GM21717 (cell line): ENCODE measurements at regions not wholly inside any gene's neighbourhood (a gene's known extent, or its start where the extent isn't known, plus 50 kb on each side); places are given as distances from the start of the nearest gene placed in this dataset.

ENCODE experiments used
- ATAC-seq: cut with Tn5 transposase; IDR thresholded peaks from one replicate; pipeline ENCODE4 v1.9.1; 2021; ENCODE audit warnings: mild to moderate bottlenecking, moderate library complexity; ENCODE audit not compliant: unreplicated experiment

GRCh38 chr1:5364591-5364990 is 627.6 kb downstream of the NPHP4 start:
- ATAC-seq = no peak

DNA sequence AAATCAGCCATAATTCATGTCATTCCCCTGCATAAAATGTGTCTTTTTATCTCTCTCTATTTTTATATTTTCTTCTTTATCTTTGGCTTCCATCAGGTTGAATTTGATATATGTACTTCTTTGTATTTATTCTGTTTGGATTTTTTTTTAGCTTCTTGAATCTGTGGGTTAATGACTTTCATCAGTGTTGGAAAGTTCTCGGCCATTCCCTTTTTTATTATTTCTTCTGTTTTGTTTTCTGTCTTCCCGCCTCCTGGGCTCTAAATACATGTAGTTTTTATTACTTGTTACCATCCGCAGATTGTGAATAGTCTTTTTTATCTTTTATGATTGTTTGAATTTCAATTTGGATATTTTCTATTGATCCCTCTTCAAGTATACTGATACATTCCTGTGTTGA is 637.5 kb downstream of the NPHP4 start:
- ATAC-seq = no peak

- no peak for ATAC-seq
These were observed 640.9 kb downstream of the NPHP4 start for GRCh38 chr1:5351366-5351765.

- no peak for ATAC-seq
These were observed 642.7 kb downstream of the NPHP4 start for GRCh38 chr1:5349526-5349925.

- ATAC-seq = no peak
These were observed 643.3 kb downstream of the NPHP4 start for GRCh38 chr1:5348732-5349465.

GRCh38 chr1:5347726-5348125 is 644.5 kb downstream of the NPHP4 start:
- ATAC-seq = no peak

DNA sequence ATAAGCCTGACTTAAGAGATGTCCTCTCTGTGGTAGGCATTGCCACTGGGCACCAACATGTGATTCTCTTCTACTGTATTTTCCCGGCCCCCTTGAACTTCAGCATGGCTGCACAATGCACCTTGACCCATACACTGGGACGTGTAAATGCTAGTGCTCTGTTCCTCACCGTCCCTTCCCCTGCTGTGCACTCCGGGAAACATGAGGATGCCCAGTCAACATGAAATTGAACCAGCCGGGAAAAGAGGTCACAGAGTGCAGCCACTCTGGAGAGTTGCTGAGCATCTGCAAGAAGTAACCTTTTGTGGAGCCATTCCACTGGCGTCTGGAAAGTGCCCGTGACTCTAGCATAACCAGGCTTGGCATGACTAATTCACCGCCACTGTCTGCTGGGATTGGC is 646.7 kb downstream of the NPHP4 start:
- ATAC-seq = no peak

- no peak for ATAC-seq
These were observed 648.8 kb downstream of the NPHP4 start for GRCh38 chr1:5343256-5344020.

GRCh38 chr1:5342830-5343229 is 649.4 kb downstream of the NPHP4 start:
- no peak for ATAC-seq

- ATAC-seq = no peak
These were observed 650.1 kb downstream of the NPHP4 start for GRCh38 chr1:5342172-5342571.

- ATAC-seq = no peak
These were observed 650.8 kb downstream of the NPHP4 start for GRCh38 chr1:5341471-5341870.

DNA sequence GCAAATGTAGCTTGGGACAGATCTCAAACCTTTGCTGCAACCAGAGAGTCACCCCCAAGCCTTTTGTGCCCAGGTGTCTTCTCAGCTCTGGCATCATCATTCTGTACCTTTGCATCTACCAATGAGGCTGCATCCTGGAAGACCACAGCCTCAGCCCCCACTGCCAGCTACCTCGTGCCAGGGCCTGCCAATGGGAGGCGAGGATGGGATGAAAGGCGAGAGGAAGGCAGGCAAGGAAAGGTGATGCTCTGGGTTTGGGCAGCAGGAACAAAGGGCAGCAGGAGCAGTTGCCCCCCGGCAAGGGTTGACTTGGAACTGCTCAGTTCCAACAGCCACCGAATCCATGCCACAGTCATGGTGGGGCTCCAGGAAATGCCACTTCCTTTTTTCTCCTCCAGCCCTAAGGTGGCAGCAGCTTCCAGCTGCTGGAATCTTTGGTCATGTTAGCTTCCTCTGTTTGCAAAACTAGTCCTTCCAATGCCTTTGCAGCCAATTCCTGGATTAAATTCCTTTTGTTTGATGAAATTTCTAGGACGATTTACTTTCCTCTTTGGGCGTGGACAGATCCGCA is 651.6 kb downstream of the NPHP4 start:
- no peak for ATAC-seq

GRCh38 chr1:5338466-5338865 is 653.8 kb downstream of the NPHP4 start:
- ATAC-seq = no peak

- no peak for ATAC-seq
These were observed 658.9 kb downstream of the NPHP4 start for GRCh38 chr1:5333291-5333690.

DNA sequence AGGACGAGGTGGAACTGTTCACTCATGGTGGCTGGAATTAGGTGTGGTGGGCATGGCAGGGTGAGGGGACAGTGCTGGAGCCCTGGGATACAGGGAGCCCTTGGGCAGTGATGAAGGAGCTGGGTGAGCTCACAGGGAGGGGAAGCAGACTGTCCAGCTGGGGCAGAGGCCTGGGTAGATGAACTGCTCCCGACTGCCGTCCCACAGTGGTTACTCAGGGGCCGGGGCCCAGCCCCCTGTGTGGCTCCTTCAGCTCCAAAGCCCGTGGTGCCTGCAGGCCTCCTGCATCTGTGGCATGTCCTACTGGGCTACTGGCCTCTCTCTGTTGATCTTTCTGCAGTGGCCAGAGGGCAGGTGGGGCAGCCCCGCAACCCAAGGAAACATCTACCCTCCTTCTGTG is 661.1 kb downstream of the NPHP4 start:
- no peak for ATAC-seq

DNA sequence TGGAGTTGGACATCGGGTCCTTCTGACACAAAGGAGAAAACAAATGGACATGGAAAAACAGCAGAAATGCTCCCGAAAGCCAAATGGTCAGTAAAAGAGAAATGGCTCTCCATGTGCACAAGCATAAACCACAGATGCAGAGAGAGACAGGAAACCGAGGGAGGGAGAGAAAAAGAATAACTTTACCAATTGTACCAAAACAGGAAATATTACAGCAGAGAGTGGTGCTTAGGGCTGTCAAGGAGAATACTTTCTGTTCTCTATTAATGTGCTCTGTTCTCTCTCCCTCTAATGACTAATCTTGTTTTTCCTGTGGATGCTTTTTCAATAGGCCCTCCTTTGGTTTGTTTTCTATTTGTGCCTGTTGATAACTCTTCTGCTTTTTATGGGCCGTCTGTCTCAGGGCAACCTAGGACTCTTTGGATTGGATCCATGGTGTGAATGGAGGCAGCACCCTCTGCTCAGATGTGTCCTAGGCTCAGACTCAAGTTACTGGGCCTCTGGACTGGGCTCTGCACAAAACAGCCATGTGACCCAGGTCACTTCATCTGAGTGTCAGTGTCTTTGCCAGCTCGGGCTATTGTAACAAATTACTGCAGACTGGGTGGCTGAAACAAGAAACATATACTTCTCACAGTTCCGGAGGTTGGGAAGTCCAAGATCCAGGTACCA is 663.0 kb downstream of the NPHP4 start:
- ATAC-seq = no peak

DNA sequence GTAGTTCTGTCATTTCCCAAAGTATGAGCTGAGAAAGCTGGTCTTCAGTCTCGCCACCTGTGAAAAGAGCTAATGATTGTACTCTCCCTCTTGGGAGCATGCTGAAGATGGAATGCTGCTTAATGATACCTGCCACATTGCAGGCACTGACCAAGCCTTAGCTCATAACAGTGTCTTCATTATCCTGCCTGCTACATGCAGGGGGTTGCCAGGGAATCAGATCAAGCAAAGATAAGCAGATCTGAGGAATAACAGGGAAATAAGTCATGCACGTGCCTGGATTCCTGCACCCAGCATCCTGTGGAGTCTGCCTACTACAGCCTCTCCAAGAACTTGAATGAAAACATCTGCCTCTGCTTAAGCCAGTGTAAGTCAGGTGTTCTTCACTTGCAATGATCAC is 667.3 kb downstream of the NPHP4 start:
- ATAC-seq = no peak

DNA sequence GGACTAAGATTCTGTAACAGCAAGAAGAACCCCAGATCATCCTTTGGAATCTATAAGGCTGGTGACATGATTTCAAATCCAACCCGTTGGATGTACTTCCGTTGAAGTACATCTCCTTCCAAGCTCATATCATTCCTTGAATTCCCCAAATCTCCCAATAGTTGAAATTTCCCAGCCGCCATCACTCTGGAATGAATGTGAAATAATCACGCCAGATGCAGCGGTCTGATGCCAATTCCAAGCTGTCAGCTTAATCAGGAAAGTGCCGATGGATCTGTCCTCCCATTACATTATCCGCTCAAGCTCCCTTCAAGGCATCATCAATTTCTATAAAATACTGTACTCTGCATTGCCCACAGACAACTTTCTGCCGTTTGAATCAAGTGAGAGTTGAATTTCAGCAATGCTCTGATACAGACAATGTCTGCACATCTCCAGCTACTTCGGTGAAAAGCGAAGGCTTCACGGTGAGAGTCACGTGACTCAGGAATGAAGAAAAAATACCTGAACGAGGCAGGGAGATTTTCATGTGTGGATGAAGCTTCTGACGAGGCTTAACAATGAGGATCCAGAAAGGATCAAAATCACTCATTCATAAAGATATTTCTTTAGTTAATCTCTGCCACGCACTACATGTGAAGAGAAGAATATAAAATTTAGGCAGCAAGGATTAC is 663.9 kb downstream of the AJAP1 start:
- no peak for ATAC-seq

DNA sequence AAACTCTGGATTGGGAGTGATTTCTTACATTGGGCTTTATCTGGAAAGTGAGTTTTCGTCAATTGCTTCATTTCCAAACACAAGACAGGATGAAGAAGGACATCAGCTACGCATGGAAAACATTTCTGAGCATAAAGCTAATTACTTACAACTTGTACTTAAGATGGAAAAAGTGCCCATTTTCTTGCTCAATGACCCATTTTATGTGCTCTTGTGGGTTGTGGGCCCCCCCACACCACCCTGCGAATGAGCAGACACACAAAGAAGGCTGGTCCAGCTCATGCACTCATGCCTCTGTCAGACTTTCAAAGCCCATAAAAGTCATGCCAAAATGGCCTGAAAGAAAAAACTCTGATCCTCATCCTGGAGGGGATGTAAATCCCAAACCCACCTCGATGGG is 663.0 kb downstream of the AJAP1 start:
- ATAC-seq = no peak

DNA sequence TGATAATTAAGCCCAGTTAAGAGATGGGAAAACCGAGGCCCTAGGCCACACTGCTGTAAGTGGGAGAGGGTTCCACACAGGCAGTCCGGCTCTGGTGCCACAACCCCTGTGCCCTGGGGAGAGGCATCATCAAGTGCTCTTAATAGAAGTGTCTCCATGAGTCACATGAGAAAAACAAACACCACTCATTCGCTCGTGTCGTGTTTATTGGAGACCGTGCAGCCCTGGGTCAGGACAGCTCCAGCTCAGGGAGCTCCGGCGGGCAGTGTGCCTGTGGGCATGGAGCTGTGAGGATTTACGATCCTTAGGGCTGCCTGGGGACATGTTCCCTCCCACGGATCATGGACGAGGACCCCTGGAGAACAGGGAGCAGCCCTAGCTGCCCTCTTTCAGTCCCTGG is 658.5 kb downstream of the AJAP1 start:
- no peak for ATAC-seq

GRCh38 chr1:5312293-5312674 is 657.9 kb downstream of the AJAP1 start:
- ATAC-seq = no peak
